SKM-1 (cell line): ENCODE measurements at regions not wholly inside any gene's neighbourhood (a gene's known extent, or its start where the extent isn't known, plus 50 kb on each side); places are given as distances from the start of the nearest gene placed in this dataset.

Experiments used
- DNase-seq: peaks from one replicate; lab custom pipeline; 2025; ENCODE audit not compliant: unreplicated experiment; lab: John Stamatoyannopoulos, UW

- no peak for DNase-seq
Measured at GRCh38 chr11:134527382-134528243, 115.6 kb upstream of the B3GAT1 start.

GRCh38 chr11:134524896-134525845 is 113.1 kb upstream of the B3GAT1 start:
- DNase-seq = no peak

- no peak for DNase-seq
Measured at GRCh38 chr11:134524201-134524600, 112.2 kb upstream of the B3GAT1 start.

GRCh38 chr11:134522782-134523570 is 110.9 kb upstream of the B3GAT1 start:
- DNase-seq = no peak

- no peak for DNase-seq
Measured at GRCh38 chr11:134521452-134522289, 109.6 kb upstream of the B3GAT1 start.

GRCh38 chr11:134521001-134521400 is 109.0 kb upstream of the B3GAT1 start:
- DNase-seq = no peak

GRCh38 chr11:134519788-134520187 is 107.7 kb upstream of the B3GAT1 start:
- no peak for DNase-seq

- DNase-seq = no peak
Measured at GRCh38 chr11:134519390-134519750, 107.3 kb upstream of the B3GAT1 start.

GRCh38 chr11:134518616-134519389 is 106.8 kb upstream of the B3GAT1 start:
- no peak for DNase-seq

- DNase-seq = no peak
Measured at GRCh38 chr11:134517621-134518293, 105.7 kb upstream of the B3GAT1 start.

GRCh38 chr11:134517115-134517514 is 105.1 kb upstream of the B3GAT1 start:
- no peak for DNase-seq

- DNase-seq = no peak
Measured at GRCh38 chr11:134516529-134516928, 104.5 kb upstream of the B3GAT1 start.

GRCh38 chr11:134515081-134515960 is 103.3 kb upstream of the B3GAT1 start:
- no peak for DNase-seq

- no peak for DNase-seq
Measured at GRCh38 chr11:134514354-134514951, 102.4 kb upstream of the B3GAT1 start.

- DNase-seq = no peak
Measured at GRCh38 chr11:134513585-134514120, 101.6 kb upstream of the B3GAT1 start.

- DNase-seq = no peak
Measured at GRCh38 chr11:134512571-134513538, 100.8 kb upstream of the B3GAT1 start.
